ENCODE measurements at regions not wholly inside any gene's neighbourhood (a gene's known extent, or its start where the extent isn't known, plus 50 kb on each side); places are given as distances from the start of the nearest gene placed in this dataset.

DNA sequence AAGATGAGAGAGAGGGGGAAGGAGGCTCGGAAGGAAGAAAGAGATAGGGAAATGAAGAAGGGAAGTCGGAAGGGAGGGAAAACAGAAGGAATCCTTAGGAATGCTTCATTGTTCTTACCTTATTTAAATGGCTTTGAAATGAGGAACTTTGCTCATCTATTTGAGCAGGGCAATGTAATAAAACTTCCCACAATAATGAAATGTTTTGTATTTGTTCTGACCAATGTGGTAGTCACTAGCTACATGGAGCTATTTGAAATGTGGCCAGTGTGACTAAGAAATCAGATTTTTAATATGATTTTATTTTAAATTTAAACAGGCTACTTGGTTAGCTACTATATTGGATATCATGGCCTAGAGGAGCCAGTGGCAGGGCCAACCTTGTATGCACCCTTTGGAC, 510.6 kb downstream of the HTR7 start:
- DNase-seq: no peak

DNA sequence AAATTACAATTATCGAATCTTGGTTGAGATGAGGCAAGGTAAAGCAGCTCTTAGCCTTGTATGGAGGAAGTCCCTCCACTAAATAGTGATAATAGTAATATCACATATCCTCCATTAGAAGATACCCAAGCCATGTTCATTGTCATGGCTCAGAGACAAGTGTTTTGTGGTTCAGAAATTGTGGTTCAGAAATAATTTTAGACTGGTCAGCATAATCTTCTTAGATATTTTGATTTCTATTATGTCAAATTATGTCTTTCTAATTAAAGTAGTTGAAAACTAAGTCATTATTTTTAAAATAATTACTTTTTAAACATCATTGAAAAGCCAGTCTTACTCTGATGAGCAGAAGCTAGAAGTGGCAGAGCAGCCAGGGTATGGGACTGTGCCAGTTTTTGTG, 507.7 kb downstream of the HTR7 start:
- DNase-seq: no peak

DNA sequence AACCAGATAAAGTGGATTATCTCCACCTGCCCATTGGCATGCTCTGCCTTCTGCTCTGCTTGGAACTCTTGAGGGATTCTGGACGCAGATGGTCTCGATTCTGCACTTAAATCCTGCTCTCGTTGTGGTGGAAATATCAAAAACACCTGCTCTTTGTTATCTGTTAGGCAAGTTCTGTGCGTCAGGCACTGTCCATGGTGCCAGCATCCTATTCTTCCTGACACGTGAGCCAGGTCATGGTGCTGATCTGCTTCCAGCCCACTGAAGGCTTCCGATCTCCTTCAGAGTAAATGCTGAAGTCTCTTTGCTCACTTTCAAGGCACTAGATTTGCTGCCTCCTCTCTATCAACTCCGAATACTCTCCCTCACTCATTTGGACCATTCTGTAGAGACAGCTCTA, 505.6 kb downstream of the HTR7 start:
- no peak for DNase-seq

DNA sequence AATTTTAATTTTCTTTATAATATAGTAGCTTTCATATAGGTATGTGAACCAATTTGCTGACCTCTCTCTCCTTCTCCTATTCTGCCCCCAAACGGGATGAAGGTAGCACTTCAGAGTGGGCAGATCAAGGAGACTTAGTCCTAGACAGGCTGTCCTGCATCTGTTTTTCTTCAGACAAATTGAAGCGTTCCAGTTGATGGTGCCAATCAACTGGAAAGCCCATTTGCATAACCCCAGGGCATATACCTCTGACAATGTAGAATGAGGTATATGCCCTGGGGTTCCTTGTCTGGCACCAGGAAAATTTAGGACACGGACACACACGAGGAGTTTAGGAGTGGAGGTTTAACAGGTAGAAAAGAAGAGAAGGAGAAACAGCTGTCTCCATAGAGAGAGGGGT, 502.9 kb downstream of the HTR7 start:
- DNase-seq: no peak

DNA sequence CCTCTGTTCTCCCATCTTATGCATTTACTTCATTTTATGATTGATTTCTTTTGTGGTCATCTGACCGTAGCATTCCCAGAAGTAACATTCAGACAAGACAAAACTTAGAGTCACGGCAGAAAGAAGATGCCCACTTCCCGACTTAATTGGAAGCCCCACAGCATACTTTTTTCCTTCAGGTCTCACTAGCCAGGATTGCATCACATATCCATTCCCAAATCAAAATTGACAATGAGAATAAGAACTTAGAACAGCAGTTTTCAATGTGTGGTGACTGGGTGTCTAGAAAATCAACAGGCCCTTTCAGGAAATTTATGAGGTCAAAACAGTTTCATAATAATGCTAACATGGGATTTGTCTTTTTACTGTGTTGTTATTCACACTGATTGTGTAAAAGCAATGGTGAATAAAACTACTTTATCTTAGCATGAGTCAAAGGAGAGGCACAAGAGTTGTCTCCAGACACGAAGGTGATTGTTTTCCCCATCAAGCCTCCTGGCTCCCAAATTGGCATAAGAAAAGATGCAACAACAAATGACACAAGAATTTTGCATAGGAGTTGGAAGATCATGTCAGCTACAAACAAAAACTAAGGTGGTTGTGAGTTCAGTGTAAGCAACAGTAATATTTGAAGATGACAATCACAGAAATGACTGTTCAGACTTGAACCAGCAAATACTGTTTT, 493.9 kb downstream of the HTR7 start:
- no peak for DNase-seq

DNA sequence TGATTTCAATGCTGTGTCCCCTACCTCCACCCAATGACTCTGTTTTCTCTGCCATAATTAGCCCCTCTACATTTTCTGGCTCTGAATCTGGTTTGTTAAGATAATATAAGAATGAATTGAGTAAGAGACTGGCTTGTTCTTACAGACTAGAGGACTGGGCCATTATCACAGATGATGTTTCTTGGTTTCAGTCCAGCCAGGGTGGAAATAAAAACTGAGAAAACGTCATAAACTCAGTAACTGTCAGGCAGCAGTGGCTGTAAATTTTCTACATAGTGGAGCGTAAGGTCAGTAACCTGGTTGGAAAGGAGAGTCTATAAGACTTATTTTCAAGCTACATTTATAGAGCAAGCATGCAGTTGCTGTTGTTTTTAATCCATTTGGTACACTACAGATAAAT, 485.4 kb downstream of the HTR7 start:
- no peak for DNase-seq

DNA sequence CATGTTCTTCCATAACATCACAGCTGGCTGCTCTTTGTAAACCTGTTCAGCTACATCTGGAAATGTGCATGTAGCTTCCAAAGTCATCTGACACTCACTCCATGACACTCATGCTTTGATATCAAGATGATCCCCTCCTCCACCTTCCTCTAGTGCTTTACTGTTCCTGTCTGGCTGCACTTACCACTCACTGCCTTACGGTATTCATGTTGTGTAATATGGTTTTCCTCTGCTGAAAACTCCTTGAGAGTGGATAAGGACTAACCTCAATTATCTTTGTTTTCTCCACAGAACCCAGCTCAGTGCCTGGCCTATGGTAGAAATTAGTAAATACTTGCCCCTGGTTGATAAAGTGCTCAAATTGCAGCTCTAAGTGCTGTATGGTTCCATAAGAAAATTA, 483.9 kb downstream of the HTR7 start:
- DNase-seq: peak; percentile 4

DNA sequence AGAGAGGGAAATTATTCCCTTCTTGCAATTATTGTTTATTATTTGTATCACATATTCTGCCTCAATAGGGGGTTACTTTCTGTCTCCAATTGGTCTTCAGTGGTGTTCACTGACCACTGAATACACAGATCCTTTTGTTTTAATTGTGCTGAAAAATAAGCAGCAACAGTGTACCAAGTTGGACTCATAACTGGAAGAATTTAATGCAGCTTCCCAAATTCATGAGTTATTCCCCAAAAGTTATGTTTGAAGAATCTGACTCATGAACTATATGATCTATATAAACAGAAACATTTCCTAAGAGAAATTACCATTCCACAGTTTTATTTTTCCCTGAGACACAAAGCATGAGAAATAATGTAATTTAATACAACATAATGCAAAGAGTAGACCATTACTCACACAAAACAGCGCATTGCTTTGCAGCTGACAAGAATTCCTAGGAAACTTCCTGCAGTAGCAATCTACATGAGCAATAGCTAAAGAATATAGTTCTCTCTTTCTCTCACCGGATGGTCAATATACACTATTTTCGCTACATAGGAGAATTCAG, 479.2 kb downstream of the HTR7 start:
- no peak for DNase-seq

DNA sequence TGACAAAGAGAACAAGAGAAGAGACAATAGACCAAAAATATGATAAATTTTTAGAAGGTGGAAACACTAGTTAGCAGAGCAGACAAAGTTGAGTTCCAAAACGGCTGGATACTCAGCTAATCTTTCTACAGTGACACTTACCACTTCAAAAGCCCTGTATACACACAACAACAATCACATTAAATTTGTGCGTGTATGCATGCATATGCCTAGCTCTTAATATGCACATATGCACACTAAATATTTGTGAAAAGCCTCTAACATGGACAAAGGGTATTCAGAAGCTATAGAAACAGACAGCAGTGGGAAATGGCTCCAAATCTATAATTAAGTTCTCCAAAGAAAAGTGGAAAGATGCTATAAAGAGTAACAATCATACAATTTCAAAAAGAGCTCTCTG, 476.4 kb downstream of the HTR7 start:
- DNase-seq: no peak

DNA sequence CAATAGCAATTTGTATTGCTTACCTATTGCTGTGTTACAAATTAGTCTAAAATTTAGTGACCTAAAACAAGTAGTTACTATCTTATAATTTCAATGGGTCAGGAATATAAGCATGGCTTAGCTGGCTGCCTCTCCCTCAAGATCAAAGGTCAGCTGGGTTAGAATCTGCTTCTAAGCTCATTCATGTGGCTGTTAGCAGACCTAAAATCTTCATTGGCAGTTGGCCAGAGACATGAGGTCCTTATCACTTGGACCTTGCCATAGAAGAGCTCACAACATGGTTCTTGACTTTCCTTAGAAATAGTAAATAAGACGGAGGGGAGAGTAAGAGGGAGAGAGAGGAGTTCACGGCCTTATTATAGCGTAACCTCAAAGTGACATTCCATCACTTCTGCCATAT, 468.0 kb downstream of the HTR7 start:
- no peak for DNase-seq

DNA sequence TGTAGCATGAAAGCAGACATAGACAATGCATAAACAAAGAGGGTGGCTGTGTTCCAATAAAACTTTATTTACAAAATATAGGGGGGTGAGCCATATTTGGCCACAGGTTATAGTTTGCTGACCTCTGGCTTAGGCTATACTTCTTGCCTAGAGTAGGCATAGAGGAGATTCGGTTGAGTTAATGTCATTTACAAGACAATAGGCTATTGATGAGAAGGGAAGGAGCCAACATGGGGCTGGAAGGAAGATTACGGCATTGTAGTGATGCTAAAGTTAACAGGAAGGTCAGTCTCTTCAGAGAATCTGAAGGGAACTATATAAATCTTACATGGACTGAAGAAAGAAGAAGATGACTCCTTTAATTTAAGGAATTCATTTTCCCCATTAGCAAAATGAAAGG, 463.5 kb downstream of the HTR7 start:
- no peak for DNase-seq

DNA sequence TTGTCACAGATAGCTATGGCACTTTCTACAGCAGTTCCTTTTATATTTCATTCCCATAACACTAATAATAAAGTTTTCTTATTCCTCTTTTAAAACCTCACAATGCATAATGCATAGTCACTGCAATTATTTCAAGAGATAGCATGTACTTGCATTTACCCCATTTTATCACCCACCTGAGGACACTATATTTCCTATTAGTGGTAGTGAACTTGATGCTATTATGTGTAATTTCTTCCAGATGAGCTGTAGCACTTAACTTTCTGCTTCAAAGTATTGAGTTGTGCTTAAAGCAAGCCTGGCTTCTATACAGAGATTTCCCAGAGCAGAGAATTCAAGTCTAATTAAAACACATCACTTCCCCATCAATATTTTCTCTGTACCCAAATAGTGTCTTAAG, 461.1 kb downstream of the HTR7 start:
- DNase-seq: no peak

DNA sequence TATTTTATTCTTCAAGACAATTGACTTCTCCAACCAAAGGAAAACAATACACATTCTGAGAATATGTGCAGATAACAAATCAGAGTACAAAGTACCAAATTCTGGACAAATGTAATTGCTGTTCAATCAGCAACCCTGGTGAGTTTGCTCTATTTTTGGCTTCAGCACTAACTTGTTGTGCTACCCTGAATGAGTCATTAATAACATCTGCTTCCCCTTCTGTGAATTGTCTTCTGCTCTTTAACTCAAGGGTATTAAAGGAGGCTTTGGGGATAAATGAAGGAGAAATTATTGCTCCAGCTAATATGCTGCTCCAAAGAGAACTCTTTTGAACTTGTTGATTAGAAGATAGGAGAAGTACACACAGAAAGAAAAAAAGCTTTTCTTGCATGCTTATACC, 459.3 kb downstream of the HTR7 start:
- DNase-seq: no peak

DNA sequence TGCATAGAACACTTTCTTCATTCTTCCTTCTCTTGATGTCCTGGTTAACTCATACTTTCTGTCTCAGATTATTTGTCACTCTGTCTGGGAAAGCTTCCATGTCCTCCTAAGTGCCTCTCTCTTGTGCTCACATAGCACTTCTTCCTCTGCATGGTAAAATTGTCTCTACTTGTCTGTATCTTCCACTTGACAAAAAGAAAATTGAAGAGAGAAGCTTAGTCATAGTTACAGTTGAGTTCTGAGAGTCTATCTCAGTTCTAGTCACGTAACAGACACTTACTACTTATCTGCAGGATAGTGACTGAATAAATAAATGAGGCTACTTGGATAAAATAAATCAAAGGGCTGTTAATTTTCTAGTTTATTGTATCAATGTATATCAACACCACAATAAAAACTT, 458.1 kb downstream of the HTR7 start:
- no peak for DNase-seq

DNA sequence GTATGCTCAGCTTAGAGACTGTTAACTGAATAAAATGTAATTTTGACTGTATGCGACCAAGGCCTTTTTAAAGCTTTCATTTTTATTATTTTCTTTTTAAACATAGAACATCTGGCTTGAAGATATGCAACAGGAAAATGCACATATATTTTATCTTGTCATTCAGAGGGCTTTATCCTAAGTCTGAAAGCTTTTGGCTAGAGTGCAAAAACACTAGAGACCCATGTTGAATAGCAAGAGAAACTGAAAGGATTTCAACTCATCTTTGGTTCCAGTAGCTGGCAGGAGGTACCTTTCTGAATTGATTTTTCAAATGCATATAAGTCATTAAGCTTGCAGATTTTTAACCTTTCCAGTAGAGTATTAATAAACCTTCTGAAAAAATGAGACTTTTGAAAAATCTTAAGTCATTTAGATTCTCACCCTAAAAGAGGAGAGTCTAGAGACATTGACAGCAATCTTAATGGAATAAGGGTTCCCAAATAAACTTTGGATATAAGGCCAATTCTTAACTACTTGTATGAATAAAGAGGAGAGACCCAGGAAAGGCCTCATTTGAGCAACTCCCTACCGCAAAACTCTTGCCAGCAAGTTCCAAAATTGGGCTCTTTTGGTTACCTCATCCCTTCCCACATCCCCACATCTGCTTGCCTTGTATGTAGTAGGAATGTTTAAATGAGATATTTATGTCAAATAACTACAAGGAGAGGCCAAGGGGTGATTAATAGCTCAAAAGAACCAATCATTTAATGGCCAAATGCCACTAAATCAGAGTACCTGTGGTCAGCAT, 454.4 kb downstream of the HTR7 start:
- DNase-seq: no peak

DNA sequence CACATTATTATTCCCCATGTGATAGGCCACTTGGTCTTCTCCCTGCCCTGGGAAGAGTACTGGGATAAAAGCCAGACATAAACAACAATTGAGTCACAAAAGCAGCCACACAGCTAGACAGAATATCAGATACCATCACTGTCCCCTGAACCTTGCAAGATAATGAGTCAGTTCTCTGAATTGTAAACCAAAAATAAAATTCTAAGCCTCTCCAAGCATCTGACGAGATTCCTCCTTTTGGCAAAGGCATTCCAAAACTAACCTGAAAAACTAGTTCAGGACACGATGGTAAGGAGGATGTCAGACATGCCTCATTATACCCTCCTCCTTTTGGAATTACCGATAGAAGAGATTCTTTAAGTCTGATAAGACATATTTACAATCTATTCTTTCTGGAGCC, 450.7 kb downstream of the HTR7 start:
- DNase-seq: no peak

DNA sequence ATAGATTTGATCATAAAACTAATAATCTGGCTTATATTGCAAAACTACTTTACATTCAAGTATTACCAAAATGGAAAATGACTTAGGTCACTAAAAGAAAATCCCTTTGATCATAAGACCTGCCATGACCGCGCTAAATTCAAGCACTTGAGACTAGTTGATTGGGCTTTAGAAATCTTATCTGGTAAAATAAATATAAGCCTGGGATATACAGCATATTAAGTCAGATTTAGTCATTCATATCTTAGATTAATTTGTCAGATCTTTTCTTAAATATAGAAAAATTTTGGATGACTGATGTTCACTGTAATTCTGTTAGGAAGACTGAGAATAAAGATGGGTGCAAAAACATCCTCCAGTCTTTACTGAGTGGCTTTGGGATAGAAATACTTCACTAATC, 450.0 kb downstream of the HTR7 start:
- DNase-seq: no peak

DNA sequence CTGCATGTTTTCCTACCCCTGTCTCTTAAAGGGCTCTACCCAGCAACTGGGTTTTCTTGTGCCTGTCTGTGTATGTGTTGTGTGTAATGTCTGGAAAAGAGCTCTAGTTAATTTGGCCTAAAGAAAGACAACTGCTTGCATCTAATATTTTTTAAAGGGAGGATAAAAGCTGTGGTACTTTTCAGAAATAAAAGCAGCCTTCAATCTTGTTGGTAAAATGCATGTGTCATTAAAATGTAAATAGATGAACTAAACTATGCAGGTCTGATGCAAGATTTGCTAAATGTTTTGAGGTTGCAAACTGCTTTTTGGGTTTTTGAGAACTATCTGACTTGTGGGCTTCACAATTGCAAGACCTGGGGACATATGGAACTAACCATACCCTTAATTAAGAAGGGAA, 445.3 kb downstream of the HTR7 start:
- DNase-seq: no peak

DNA sequence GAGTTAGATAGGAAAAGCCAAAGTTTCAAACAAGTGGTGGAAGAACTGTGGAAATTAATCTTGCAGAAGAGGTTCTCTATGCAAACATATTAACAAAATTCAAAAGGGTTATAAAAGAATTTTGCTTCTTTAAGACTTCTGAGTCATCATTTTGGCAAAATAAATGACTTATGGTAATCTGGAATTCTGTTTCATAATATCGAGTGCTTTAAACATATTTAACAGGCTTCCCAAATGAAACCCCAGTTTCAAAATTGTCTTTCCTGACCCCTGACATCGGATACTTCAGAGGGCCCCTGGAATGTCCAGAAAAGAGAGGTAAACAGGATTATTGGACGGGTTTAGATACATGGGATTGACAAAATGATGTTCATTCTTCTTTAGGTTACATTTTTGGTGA, 444.6 kb downstream of the HTR7 start:
- no peak for DNase-seq

DNA sequence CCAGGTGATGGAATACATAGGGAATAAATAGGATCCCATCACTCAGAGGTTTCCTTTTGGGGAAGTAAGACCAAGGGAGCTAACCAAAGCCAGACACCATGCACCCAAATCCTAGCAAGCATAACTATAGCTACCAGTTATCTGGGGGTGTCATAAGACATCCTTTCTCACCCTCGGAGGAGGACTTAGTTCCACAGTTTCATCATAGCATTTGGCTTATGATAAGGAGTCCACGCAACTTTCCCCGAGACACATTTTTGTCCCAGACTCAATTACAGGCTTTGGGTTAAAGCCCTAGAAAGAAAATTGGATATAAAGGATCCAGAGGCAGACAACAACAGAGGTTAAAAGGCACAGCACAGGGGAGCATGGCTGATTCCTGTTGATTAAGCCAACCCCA, 442.9 kb downstream of the HTR7 start:
- DNase-seq: no peak

DNA sequence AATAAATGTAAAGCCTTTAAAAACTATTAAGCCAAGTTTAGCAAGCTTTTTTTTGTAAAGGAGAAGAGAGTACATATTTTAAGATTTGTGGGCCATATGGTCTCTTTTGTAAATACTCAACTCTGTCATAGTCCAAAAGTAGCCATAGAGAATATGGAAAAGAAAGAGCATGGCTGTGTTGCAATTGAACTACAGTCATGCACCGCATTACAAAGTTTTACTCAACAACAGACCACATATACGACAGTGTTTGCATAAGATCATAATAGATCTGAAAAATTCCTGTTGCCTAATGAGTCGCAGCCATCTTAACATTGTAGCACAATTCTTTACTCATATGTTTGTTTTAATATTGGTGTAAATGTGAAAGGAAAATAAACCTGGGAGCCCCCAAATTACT, 440.8 kb downstream of the HTR7 start:
- DNase-seq: no peak

DNA sequence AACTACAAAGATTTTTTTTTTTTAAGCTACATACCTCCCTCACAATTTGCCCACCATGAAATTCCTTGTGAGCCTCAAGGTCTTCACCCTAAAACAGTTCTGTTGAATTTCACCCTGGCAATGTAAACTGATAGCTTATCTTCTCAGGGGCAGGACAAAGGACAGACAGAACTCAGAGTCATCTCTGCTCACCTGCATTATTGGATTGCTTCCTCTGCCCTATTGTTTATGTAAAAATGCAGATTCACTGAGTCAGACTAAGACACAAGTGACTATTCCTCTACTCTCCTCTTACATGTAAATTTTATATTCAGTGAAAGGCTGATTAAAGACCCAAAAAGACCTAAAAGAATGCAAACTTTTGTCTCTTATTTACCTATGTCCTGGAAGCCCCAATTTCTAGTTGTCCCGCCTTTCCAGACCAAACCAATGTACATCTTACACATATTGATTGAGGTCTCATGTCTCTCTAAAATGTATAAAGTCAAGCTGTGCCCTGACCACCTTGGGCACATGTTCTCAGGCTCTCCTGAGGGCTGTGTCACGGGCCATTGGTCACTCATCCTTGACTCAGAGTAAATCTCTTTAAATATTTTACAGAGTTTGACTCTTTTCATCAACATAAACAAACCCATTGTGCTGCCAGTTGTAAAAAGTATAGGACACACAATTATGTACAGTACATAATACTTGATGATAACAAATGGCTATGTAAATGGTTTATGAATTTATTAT, 440.2 kb downstream of the HTR7 start:
- no peak for DNase-seq

DNA sequence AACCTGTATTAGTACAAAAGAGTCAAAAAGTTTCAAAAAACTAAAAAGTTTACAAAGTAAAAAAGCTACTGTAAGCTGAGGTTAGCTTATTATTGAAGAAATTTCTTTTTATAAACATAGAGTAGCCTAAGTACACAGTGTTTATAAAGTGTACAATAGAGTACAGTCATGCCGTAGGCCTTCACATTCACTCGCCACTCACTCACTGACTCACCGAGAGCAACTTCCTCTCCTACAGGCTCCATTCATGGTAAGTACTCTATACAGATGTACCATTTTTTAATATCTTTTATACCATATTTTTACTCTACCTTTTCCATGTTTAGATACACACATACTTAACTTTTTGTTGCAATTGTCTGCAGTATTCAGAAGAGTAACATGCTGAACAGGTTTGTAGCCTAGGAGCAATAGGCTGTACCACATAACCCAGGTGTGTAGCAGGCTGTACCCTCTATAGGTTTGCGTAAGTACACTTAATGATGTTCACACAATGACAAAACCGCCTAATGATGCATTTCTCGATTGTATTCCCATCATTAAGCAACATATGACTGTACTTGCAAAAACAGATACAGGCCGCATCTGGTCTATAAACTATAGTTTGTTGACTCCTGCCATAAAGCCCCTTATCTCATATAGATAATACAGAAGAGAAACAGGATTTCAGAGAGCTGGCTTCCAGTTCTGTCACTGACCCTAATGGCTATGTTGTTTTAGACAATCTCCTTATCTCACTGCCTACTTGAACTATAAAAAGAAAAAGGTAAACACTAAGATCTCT, 438.8 kb downstream of the HTR7 start:
- DNase-seq: no peak
